RWPE2 (cell line): ENCODE measurements at regions not wholly inside any gene's neighbourhood (a gene's known extent, or its start where the extent isn't known, plus 50 kb on each side); places are given as distances from the start of the nearest gene placed in this dataset.

ENCODE experiments used
- ATAC-seq: fragments of 200-7000 bp; cut with Tn5 transposase; 3 replicates; pipeline ENCODE4 v1.9.1; 2021; ENCODE audit warnings: low read depth
- DNase-seq: peaks from one replicate; pipeline ENCODE4 v3.0.0-alpha.2; 2020; ENCODE audit warnings: low spot score
- H3K27ac ChIP-seq: fragments of 450-650 bp; 2 replicates; pipeline ENCODE4 v1.5.1; 2017; ENCODE audit warnings: mild to moderate bottlenecking; ENCODE audit not compliant: poor library complexity, severe bottlenecking
- H3K27me3 ChIP-seq: fragments of 250-450 bp; sonication (Bioruptor Pico); 2 replicates; pipeline ENCODE4 v1.5.1; 2021; ENCODE audit warnings: mild to moderate bottlenecking, moderate library complexity; ENCODE audit not compliant: insufficient read depth, poor library complexity, severe bottlenecking
- H3K36me3 ChIP-seq: fragments of 250-450 bp; sonication (Bioruptor Pico); 2 replicates; pipeline ENCODE4 v1.5.1; 2020; ENCODE audit warnings: low read depth, mild to moderate bottlenecking, moderate library complexity
- H3K4me1 ChIP-seq: fragments of 250-450 bp; sonication (Bioruptor Pico); 2 replicates; pipeline ENCODE4 v1.5.1; 2021; ENCODE audit warnings: mild to moderate bottlenecking, moderate library complexity; ENCODE audit not compliant: insufficient read depth, poor library complexity, severe bottlenecking
- H3K4me3 ChIP-seq: fragments of 250-450 bp; sonication (Bioruptor Pico); 2 replicates; pipeline ENCODE4 v1.5.1; 2021; ENCODE audit warnings: mild to moderate bottlenecking, moderate library complexity; ENCODE audit not compliant: severe bottlenecking
- H3K9me3 ChIP-seq: fragments of 250-450 bp; sonication (Bioruptor Pico); 2 replicates; pipeline ENCODE4 v1.5.1; 2021; ENCODE audit warnings: mild to moderate bottlenecking, moderate library complexity; ENCODE audit not compliant: severe bottlenecking
- CTCF ChIP-seq: fragments of 450-650 bp; IDR thresholded peaks from one replicate; pipeline ENCODE4 v1.5.1; 2017; ENCODE audit warnings: mild to moderate bottlenecking, moderate library complexity; ENCODE audit not compliant: poor library complexity, severe bottlenecking

GRCh38 chr4:164359881-164360280 is 394.1 kb upstream of the SMIM31 start:
- no peak for DNase-seq
- H3K4me3 ChIP-seq, result no peak overlapping the region
- no peak overlapping the region for H3K27ac ChIP-seq
- no peaks in the 10 kb centered on the region for H3K27me3 ChIP-seq
- no peaks in the 10 kb centered on the region for H3K9me3 ChIP-seq
- H3K4me1 ChIP-seq, result no peaks in the 10 kb centered on the region
- TF ChIP-seq CTCF, result no peak
- H3K36me3 ChIP-seq, result no peaks in the 10 kb centered on the region
- ATAC-seq, result no peak

DNA sequence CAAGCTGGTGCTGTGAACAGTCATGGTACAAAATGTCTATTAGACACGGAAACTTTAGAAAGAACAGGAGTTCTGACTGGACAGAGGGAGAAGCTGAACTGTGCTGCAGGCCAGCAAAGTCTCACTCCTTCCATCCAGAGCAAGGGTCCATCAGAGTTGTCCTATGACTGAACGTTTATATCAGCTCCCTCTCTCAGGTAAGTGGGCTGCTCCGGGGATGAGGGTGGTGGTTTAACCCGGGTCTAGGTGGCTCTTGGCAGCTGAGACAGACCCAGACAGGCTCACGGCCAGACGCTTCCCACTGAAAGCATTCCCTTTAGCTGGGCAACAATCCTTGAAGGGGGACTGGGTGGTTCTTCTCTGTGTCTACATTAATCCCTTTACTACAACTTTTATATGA is 385.0 kb upstream of the SMIM31 start:
- ATAC-seq (no peak), DNase-seq (no peak)
- no peaks in the 10 kb centered on the region for H3K36me3 ChIP-seq
- TF ChIP-seq CTCF, result no peak
- H3K9me3 ChIP-seq, result no peaks in the 10 kb centered on the region
- no peak overlapping the region for H3K27ac ChIP-seq
- H3K4me1 ChIP-seq, result no peaks in the 10 kb centered on the region
- no peak overlapping the region for H3K4me3 ChIP-seq
- H3K27me3 ChIP-seq, result no peaks in the 10 kb centered on the region

GRCh38 chr4:164373021-164373420 is 380.9 kb upstream of the SMIM31 start:
- no peak overlapping the region for H3K4me3 ChIP-seq
- H3K9me3 ChIP-seq, result no peaks in the 10 kb centered on the region
- DNase-seq (no peak), ATAC-seq (no peak)
- H3K27ac ChIP-seq, result no peak overlapping the region
- no peaks in the 10 kb centered on the region for H3K36me3 ChIP-seq
- no peak for TF ChIP-seq CTCF
- H3K4me1 ChIP-seq, result no peaks in the 10 kb centered on the region
- no peaks in the 10 kb centered on the region for H3K27me3 ChIP-seq

- H3K27me3 ChIP-seq, result peaks cover under 1% of the 10 kb centered on the region
- TF ChIP-seq CTCF, result no peak
- H3K9me3 ChIP-seq, result no peaks in the 10 kb centered on the region
- no peaks in the 10 kb centered on the region for H3K36me3 ChIP-seq
- H3K4me3 ChIP-seq, result no peak overlapping the region
- H3K4me1 ChIP-seq, result no peaks in the 10 kb centered on the region
- no peak overlapping the region for H3K27ac ChIP-seq
- DNase-seq, result no peak
- no peak for ATAC-seq
Measured at GRCh38 chr4:164377277-164377676, 376.7 kb upstream of the SMIM31 start.

DNA sequence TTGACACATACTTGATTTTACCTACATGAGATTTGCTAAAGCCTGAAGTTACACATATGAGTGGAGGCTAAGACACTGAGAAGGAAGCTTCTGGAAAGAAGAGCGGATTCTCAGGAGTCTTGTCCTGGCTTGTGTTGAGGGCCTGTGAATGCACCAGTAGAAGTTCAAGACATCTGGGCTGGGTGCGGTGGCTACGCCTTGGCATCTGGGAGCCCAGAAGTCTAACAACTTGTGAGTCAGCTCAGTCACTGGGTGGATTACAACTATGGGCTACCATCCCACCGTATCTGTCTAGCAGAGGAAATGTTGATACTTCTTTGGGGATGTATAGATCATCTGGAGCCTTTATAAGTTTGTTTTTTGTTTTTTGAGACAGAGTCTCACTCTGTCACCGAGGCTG is 375.6 kb upstream of the SMIM31 start:
- no peak for TF ChIP-seq CTCF
- H3K4me3 ChIP-seq, result no peak overlapping the region
- H3K27me3 ChIP-seq, result peaks cover 8% of the 10 kb centered on the region
- DNase-seq, result no peak
- no peaks in the 10 kb centered on the region for H3K36me3 ChIP-seq
- no peaks in the 10 kb centered on the region for H3K4me1 ChIP-seq
- ATAC-seq, result no peak
- no peaks in the 10 kb centered on the region for H3K9me3 ChIP-seq
- no peak overlapping the region for H3K27ac ChIP-seq
